Keratinocyte (primary cell): ENCODE measurements at regions not wholly inside any gene's neighbourhood (a gene's known extent, or its start where the extent isn't known, plus 50 kb on each side); places are given as distances from the start of the nearest gene placed in this dataset.

ENCODE experiments used
- DNase-seq: peaks from one replicate; pipeline ENCODE4 v3.0.0-alpha.2; 2011; ENCODE audit warnings: low read depth, missing footprints, low spot score
- FAIRE-seq: peaks from 2 replicates; lab custom pipeline; 2011; peaks lifted over from hg19 to GRCh38; lab: Jason Lieb, UNC
- H2AFZ ChIP-seq: 2 replicates; pipeline ENCODE4 v1.6.0; 2012; ENCODE audit warnings: low read length, control low read depth, inconsistent platforms; ENCODE audit not compliant: control insufficient read depth
- H3K27ac ChIP-seq: 2 replicates; pipeline ENCODE4 v1.5.1; 2011; ENCODE audit warnings: low read length; ENCODE audit not compliant: control insufficient read depth, insufficient read depth
- H3K27me3 ChIP-seq: 3 replicates; pipeline ENCODE4 v1.6.0; 2011; ENCODE audit warnings: low read length; ENCODE audit not compliant: control insufficient read depth, insufficient read depth; ENCODE audit errors: extremely low read depth
- H3K36me3 ChIP-seq, 2 experiments: 2 replicates in 1 of 2; 3 replicates in 1 of 2; pipeline ENCODE4 v1.5.1; 2011; ENCODE audit warnings: low read length in 2 of 2, mild to moderate bottlenecking in 1 of 2; ENCODE audit not compliant: control insufficient read depth in 2 of 2, insufficient read depth in 2 of 2; ENCODE audit errors: extremely low read depth in 1 of 2
- H3K4me1 ChIP-seq: 3 replicates; pipeline ENCODE4 v1.5.1; 2011; ENCODE audit warnings: low read length; ENCODE audit not compliant: control insufficient read depth, insufficient read depth; ENCODE audit errors: extremely low read depth
- H3K4me2 ChIP-seq: 3 replicates; pipeline ENCODE4 v1.6.0; 2011; ENCODE audit warnings: low read depth, low read length; ENCODE audit not compliant: control insufficient read depth, insufficient read depth; ENCODE audit errors: extremely low read depth
- H3K4me3 ChIP-seq, 3 experiments: fragments of 200-600 bp in 1 of 3; sonication (generic) in 1 of 3; 2 replicates in 2 of 3; 3 replicates in 1 of 3; pipeline ENCODE4 v1.5.1; 2011 to 2016; ENCODE audit warnings: low read length in 3 of 3, mild to moderate bottlenecking in 3 of 3, control low read depth in 2 of 3, inconsistent platforms in 1 of 3, low read depth in 1 of 3, mixed read lengths in 1 of 3, mixed run types in 1 of 3, moderate library complexity in 1 of 3; ENCODE audit not compliant: control insufficient read depth in 2 of 3, insufficient read depth in 2 of 3; ENCODE audit errors: extremely low read depth in 1 of 3
- H3K79me2 ChIP-seq: 2 replicates; pipeline ENCODE4 v1.6.0; 2012; ENCODE audit warnings: low read length; ENCODE audit not compliant: control insufficient read depth, insufficient read depth
- H3K9ac ChIP-seq: 3 replicates; pipeline ENCODE4 v1.6.0; 2011; ENCODE audit warnings: low read length; ENCODE audit not compliant: control insufficient read depth, insufficient read depth; ENCODE audit errors: extremely low read depth
- H3K9me1 ChIP-seq: 3 replicates; pipeline ENCODE4 v1.6.0; 2011; ENCODE audit warnings: low read length; ENCODE audit not compliant: control insufficient read depth, insufficient read depth; ENCODE audit errors: extremely low read depth
- H3K9me3 ChIP-seq: 2 replicates; pipeline ENCODE4 v1.5.1; 2012; ENCODE audit warnings: low read depth, low read length; ENCODE audit not compliant: control insufficient read depth
- H4K20me1 ChIP-seq: 3 replicates; pipeline ENCODE4 v1.6.0; 2011; ENCODE audit warnings: low read length; ENCODE audit not compliant: control insufficient read depth, insufficient read depth; ENCODE audit errors: extremely low read depth
- EZH2 ChIP-seq: IDR thresholded peaks from one replicate; pipeline ENCODE4 v1.6.1; 2012; ENCODE audit warnings: inconsistent platforms, mild to moderate bottlenecking, low read length, moderate library complexity
- dilution Hi-C: fragments of 300-500 bp; cut with MboI; formaldehyde crosslinking; loops from one replicate; pipeline ENCODE4 v1.7.0; 2020; ENCODE audit warnings: low sequenced_read_pairs; ENCODE audit not compliant: extremely low pct_ligation_motif_present
- TF ChIP-seq, protein P1 (sequence below), 3 experiments: IDR thresholded peaks in 1 of 3; conservative IDR thresholded peaks in 1 of 3; optimal IDR thresholded peaks in 1 of 3; 2 replicates in 2 of 3; 3 replicates in 1 of 3; pipeline versions ENCODE3 to v1.5.1; 2011; ENCODE audit warnings: low read length in 3 of 3, mild to moderate bottlenecking in 3 of 3, moderate library complexity in 2 of 3, control low read depth in 1 of 3, inconsistent platforms in 1 of 3; ENCODE audit not compliant: insufficient read depth in 2 of 3; ENCODE audit errors: extremely low read depth in 1 of 3

DNA sequence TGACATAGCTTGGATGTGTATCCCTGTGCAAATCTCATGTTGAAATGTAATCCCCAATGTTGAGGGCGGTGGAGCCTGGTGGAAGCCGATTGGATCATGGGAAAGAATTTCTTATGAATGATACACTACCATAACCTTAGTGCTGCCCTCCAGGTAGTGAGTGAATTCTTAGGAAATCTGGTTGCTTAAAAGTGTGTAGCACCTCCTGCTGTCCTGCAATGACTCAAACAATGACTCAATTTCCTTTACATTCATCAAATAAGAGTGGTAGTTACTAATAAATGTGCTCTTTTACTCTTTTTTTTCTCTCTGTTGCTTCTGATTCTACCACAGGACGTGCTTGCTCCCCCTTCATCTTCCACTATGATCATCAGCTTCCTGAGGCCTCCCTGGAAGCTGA, 1696.0 kb upstream of the CDH9 start:
- no peak overlapping the region for H3K4me3 ChIP-seq
- no peaks in the 10 kb centered on the region for H3K36me3 ChIP-seq
- no peaks in the 10 kb centered on the region for H3K4me1 ChIP-seq
- FAIRE-seq (no peak), DNase-seq (no peak)
- no peak overlapping the region for H3K9ac ChIP-seq
- dilution Hi-C loops, result no loop called here
- no peaks in the 10 kb centered on the region for H3K27me3 ChIP-seq
- H3K79me2 ChIP-seq, result no peaks in the 10 kb centered on the region
- H4K20me1 ChIP-seq, result no peaks in the 10 kb centered on the region
- no peak overlapping the region for H2AFZ ChIP-seq
- no peaks in the 10 kb centered on the region for H3K9me3 ChIP-seq
- no peak overlapping the region for H3K4me2 ChIP-seq
- H3K27ac ChIP-seq, result no peak overlapping the region
- no peak for TF ChIP-seq EZH2
- TF ChIP-seq, protein P1, sequence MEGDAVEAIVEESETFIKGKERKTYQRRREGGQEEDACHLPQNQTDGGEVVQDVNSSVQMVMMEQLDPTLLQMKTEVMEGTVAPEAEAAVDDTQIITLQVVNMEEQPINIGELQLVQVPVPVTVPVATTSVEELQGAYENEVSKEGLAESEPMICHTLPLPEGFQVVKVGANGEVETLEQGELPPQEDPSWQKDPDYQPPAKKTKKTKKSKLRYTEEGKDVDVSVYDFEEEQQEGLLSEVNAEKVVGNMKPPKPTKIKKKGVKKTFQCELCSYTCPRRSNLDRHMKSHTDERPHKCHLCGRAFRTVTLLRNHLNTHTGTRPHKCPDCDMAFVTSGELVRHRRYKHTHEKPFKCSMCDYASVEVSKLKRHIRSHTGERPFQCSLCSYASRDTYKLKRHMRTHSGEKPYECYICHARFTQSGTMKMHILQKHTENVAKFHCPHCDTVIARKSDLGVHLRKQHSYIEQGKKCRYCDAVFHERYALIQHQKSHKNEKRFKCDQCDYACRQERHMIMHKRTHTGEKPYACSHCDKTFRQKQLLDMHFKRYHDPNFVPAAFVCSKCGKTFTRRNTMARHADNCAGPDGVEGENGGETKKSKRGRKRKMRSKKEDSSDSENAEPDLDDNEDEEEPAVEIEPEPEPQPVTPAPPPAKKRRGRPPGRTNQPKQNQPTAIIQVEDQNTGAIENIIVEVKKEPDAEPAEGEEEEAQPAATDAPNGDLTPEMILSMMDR (optimal IDR thresholded peaks at IDR 0.05 in 1 of 3, IDR thresholded peaks at IDR 0.05 in 1 of 3, conservative IDR thresholded peaks at IDR 0.05 in 1 of 3; ENCODE audit: extremely low read depth in 1 of 3, insufficient read depth in 2 of 3, low read length in 3 of 3), result no peak
- H3K9me1 ChIP-seq, result no peaks in the 10 kb centered on the region

DNA sequence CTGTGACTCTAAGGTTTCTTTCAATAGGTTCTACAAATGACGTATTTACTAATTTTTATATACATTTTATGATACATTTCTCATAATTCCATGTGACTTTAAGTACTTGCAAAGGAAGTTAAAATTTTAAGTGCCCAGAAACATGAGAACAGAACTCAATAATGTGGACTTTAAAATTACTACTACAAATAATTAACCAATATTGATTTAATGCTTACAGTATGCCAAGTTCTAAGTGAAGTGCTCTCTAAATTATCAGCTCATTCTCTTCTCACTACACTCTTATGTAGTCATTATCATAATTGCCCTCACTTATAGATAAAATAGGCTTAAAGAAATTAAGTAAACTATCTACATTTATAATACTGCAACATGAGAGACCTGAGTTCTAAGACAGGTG, 1690.7 kb upstream of the CDH9 start:
- no peak for FAIRE-seq
- H3K27ac ChIP-seq, result no peak overlapping the region
- no peak overlapping the region for H3K9ac ChIP-seq
- H3K79me2 ChIP-seq, result no peaks in the 10 kb centered on the region
- H3K4me3 ChIP-seq, result no peak overlapping the region
- no peak overlapping the region for H3K4me2 ChIP-seq
- TF ChIP-seq, protein P1 (optimal IDR thresholded peaks at IDR 0.05 in 1 of 3, IDR thresholded peaks at IDR 0.05 in 1 of 3, conservative IDR thresholded peaks at IDR 0.05 in 1 of 3; ENCODE audit: extremely low read depth in 1 of 3, insufficient read depth in 2 of 3, low read length in 3 of 3), result no peak
- TF ChIP-seq EZH2, result no peak
- no peaks in the 10 kb centered on the region for H3K36me3 ChIP-seq
- DNase-seq, result no peak
- no peak overlapping the region for H2AFZ ChIP-seq
- no peaks in the 10 kb centered on the region for H3K27me3 ChIP-seq
- H3K9me3 ChIP-seq, result no peaks in the 10 kb centered on the region
- no peaks in the 10 kb centered on the region for H3K4me1 ChIP-seq
- H4K20me1 ChIP-seq, result no peaks in the 10 kb centered on the region
- dilution Hi-C loops, result no loop called here
- H3K9me1 ChIP-seq, result no peaks in the 10 kb centered on the region
